Thyroid gland (tissue), 4 donors: ENCODE measurements at regions not wholly inside any gene's neighbourhood (a gene's known extent, or its start where the extent isn't known, plus 50 kb on each side); places are given as distances from the start of the nearest gene placed in this dataset.

Experiments used
- DNase-seq, 2 donors: peaks; one replicate each; pipeline ENCODE4 v3.0.0-alpha.2; 2019
- H3K27ac ChIP-seq, 3 donors: fragments of 200-600 bp; sonication (generic); 1 replicate in 2 of 3; 2 replicates in 1 of 3; pipeline ENCODE4 v1.5.1; 2016 to 2019; ENCODE audit warnings: mild to moderate bottlenecking in 1 of 3, moderate library complexity in 1 of 3
- H3K27me3 ChIP-seq: fragments of 200-600 bp; sonication (generic); one replicate; pipeline ENCODE4 v1.5.1; 2019
- H3K36me3 ChIP-seq, 2 donors: fragments of 200-600 bp; sonication (generic); one replicate each; pipeline ENCODE4 v1.5.1; 2016 to 2019
- H3K4me1 ChIP-seq, 2 donors: fragments of 200-600 bp; sonication (generic); one replicate each; pipeline ENCODE4 v1.5.1; 2017 to 2019
- H3K4me3 ChIP-seq, 3 donors: fragments of 200-600 bp; sonication (generic); replicated peaks in 1 of 3; 1 replicate in 2 of 3; 2 replicates in 1 of 3; pipeline ENCODE4 v1.5.1; 2016; ENCODE audit warnings: mild to moderate bottlenecking in 1 of 3
- H3K9me3 ChIP-seq: fragments of 200-600 bp; sonication (generic); one replicate; pipeline ENCODE4 v1.5.1; 2017
- POLR2A ChIP-seq, 2 donors: fragments of 450-650 bp; IDR thresholded peaks; one replicate each; pipeline ENCODE4 v1.6.1; 2017; ENCODE audit warnings: antibody characterized with exemption in 2 of 2, mild to moderate bottlenecking in 2 of 2, moderate library complexity in 1 of 2
- WGBS, 2 donors: methylation state at CpG; one replicate each; pipeline ENCODE4 v1.1.5; 2017; 5-methylcytosine and 5-hydroxymethylcytosine counted together
- intact Hi-C: fragments of 100-400 bp; cut with DNase I; formaldehyde crosslinking; loops from one replicate; pipeline ENCODE4 v1.15.1; 2023
- TF ChIP-seq, protein P1 (sequence below), 6 experiments: fragments of 200-600 bp in 3 of 6; fragments of 450-650 bp in 3 of 6; sonication (generic) in 3 of 6; IDR thresholded peaks; one replicate each; pipeline ENCODE4 v1.5.1; 2016 to 2019; ENCODE audit warnings: antibody characterized with exemption in 6 of 6, mild to moderate bottlenecking in 2 of 6, inconsistent platforms in 1 of 6, moderate library complexity in 1 of 6

DNA sequence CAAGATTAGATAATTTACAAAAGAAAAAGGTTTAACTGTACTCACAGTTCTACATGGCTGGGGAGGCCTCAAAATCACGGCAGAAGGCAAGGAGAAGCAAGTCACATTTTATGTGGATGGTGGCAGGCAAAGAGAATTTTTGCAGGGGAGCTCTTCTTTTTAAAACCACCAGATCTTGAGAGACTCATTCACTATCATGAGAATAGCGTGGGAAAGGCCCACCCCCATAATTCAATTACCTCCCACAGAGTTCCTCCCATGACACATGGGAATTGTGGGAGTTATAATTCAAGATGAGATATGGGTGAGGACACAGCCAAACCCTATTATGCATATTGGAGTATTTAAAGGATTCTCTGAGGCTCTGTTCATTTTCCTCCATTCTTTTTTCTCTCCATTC, 138.7 kb upstream of the CADM2 start:
- no peak for DNase-seq
- H3K27me3 ChIP-seq: no peaks in the 10 kb centered on the region
- no peak overlapping the region for H3K4me3 ChIP-seq
- no peaks in the 10 kb centered on the region for H3K36me3 ChIP-seq
- intact Hi-C loops: no loop called here
- 71 to 74% methylated on average over 2 of the region's 2 CpGs for WGBS, 2 donors
- H3K27ac ChIP-seq: no peak overlapping the region
- H3K9me3 ChIP-seq: no peaks in the 10 kb centered on the region
- TF ChIP-seq, protein P1, sequence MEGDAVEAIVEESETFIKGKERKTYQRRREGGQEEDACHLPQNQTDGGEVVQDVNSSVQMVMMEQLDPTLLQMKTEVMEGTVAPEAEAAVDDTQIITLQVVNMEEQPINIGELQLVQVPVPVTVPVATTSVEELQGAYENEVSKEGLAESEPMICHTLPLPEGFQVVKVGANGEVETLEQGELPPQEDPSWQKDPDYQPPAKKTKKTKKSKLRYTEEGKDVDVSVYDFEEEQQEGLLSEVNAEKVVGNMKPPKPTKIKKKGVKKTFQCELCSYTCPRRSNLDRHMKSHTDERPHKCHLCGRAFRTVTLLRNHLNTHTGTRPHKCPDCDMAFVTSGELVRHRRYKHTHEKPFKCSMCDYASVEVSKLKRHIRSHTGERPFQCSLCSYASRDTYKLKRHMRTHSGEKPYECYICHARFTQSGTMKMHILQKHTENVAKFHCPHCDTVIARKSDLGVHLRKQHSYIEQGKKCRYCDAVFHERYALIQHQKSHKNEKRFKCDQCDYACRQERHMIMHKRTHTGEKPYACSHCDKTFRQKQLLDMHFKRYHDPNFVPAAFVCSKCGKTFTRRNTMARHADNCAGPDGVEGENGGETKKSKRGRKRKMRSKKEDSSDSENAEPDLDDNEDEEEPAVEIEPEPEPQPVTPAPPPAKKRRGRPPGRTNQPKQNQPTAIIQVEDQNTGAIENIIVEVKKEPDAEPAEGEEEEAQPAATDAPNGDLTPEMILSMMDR (IDR thresholded peaks at IDR 0.05): no peak
- no peak for TF ChIP-seq POLR2A (IDR thresholded peaks at IDR 0.05)
- H3K4me1 ChIP-seq: no peaks in the 10 kb centered on the region

- DNase-seq: no peak
- intact Hi-C loops: no loop called here
Measured at GRCh38 chr3:84820906-84821305, 137.9 kb upstream of the CADM2 start.

GRCh38 chr3:84825817-84826216, 133.0 kb upstream of the CADM2 start:
- TF ChIP-seq POLR2A (IDR thresholded peaks at IDR 0.05): no peak
- TF ChIP-seq, protein P1 (IDR thresholded peaks at IDR 0.05): no peak
- Histone ChIP-seq H3K4me3 (no peak overlapping the region), H3K4me1 (no peaks in the 10 kb centered on the region), H3K27me3 (no peaks in the 10 kb centered on the region), H3K9me3 (no peaks in the 10 kb centered on the region), H3K27ac (no peak overlapping the region), H3K36me3 (no peaks in the 10 kb centered on the region)
- intact Hi-C loops: no loop called here
- WGBS, 2 donors: 92 to 94% methylated on average over 1 of the region's 1 CpG
- DNase-seq: no peak

More at GRCh38 chr3:84820906-84821305, 137.9 kb upstream of the CADM2 start:
- TF ChIP-seq, protein P1 (IDR thresholded peaks at IDR 0.05): no peak
- no peak for TF ChIP-seq POLR2A (IDR thresholded peaks at IDR 0.05)
- Histone ChIP-seq H3K27ac (no peak overlapping the region), H3K27me3 (no peaks in the 10 kb centered on the region), H3K36me3 (no peaks in the 10 kb centered on the region), H3K9me3 (no peaks in the 10 kb centered on the region), H3K4me1 (no peaks in the 10 kb centered on the region), H3K4me3 (no peak overlapping the region)

DNA sequence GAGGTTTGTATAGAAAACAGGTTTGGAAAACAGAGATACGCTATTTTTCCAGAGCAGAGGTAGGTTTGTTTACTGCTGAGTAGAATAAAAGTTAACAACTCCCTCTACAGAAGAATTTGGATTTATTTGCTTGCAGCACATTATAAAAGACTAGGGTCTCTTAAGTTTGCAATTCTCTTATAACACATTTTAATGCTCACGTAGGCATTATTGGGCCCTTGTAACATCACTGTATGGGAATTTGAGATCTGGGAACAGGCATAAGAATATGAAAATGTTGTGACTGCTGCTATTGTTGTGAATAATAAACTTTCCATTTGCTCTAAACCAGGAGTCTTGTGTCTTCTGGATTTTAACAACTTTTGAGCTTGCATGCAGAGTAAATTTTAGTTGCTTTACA, 128.3 kb upstream of the CADM2 start:
- intact Hi-C loops: no loop called here
- TF ChIP-seq, protein P1 (IDR thresholded peaks at IDR 0.05): no peak
- TF ChIP-seq POLR2A (IDR thresholded peaks at IDR 0.05): no peak
- 86 to 91% methylated on average over 2 of the region's 2 CpGs for WGBS, 2 donors
- DNase-seq: no peak
- Histone ChIP-seq H3K27me3 (no peaks in the 10 kb centered on the region), H3K27ac (no peak overlapping the region), H3K36me3 (no peaks in the 10 kb centered on the region), H3K9me3 (no peaks in the 10 kb centered on the region), H3K4me3 (no peak overlapping the region), H3K4me1 (no peaks in the 10 kb centered on the region)

GRCh38 chr3:84835366-84835765, 123.4 kb upstream of the CADM2 start:
- intact Hi-C loops: no loop called here
- no peak for TF ChIP-seq POLR2A (IDR thresholded peaks at IDR 0.05)
- TF ChIP-seq, protein P1 (IDR thresholded peaks at IDR 0.05): no peak

More at GRCh38 chr3:84835366-84835765, 123.4 kb upstream of the CADM2 start:
- Histone ChIP-seq H3K27ac (no peak overlapping the region), H3K9me3 (no peaks in the 10 kb centered on the region), H3K4me1 (no peaks in the 10 kb centered on the region), H3K27me3 (no peaks in the 10 kb centered on the region), H3K36me3 (no peaks in the 10 kb centered on the region), H3K4me3 (no peak overlapping the region)
- DNase-seq: no peak
- WGBS, 2 donors: 81 to 89% methylated on average over 2 of the region's 2 CpGs
